Activated gamma-delta T cell treated with Interleukin-2 at 50 U/mL for 16 hours (primary cell): ENCODE measurements at regions not wholly inside any gene's neighbourhood (a gene's known extent, or its start where the extent isn't known, plus 50 kb on each side); places are given as distances from the start of the nearest gene placed in this dataset.

ENCODE experiments used
- DNase-seq: peaks from one replicate; pipeline ENCODE4 v3.0.0-alpha.2; 2020

DNA sequence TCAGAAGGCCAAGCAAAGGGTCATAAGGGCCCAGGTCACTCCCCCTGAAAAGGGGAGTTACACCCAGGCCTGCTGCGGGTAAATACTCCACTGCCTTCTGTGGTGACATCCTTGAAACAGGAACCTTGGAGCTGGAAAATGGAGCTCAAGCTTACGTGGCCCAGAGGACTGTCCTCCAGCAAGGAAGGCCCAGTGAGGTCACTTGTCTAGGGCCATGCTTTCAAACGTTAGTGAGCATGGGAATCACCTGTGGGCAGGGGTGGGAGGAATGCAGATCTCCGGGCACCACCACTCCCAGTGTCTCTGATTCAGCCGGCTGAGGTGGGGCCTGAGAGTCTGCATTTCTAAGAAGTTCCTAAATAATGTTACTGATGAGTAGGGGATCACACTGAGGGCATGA is 140.5 kb upstream of the CCND2 start:
- DNase-seq: no peak

DNA sequence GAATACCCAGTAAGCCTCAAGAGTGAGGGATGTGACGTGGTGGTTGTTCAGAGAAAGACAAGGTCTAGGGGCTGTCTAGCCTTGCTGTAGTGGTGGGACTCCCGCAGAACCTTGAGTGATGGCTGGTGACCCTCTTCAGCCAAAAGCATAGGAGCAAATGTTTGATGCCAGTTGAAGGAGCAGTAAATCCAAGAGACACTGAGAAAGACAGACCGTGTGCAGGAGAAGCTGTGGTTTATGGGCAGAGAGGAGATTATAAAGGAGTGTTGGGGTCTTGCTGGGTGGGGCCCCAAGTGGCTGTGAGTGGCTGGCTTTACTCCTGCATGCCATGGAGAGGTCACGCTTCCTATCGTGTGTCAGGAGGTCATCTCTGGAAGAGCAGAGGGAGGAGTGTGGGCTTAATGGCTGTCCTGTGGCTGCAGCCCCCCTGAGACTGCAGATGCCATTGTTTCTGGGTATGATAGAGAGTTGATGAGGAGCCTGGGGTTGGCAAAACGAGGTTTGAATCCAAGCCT is 152.0 kb upstream of the CCND2 start:
- DNase-seq: no peak

DNA sequence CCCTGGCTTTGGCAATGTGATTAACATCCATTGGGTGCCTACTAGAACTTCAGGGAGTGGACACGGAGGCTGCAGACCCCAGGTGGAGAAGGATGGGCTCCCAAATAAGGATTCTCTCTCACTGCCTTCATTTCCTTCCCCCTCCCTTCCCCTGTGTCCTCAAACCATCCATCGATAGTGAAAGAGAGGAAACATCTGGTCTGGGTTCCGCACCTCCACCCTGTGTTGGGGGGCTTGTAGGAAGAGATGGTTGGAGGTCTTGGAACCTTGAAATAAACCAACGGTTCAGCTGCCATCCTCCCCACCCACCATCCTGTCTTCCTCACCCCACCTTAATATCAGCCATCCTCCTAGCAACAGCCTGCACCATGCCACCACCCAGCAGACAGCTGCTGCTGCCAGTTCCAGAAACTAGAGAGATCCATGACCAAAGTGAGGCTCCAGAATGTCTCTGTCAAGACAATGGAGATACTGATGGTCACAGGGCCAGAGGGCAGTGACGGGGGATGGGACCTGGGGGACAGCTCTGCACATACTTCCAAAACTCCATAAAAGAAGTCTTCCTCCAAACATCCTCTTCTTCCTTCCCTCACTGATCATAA is 153.1 kb upstream of the CCND2 start:
- no peak for DNase-seq

DNA sequence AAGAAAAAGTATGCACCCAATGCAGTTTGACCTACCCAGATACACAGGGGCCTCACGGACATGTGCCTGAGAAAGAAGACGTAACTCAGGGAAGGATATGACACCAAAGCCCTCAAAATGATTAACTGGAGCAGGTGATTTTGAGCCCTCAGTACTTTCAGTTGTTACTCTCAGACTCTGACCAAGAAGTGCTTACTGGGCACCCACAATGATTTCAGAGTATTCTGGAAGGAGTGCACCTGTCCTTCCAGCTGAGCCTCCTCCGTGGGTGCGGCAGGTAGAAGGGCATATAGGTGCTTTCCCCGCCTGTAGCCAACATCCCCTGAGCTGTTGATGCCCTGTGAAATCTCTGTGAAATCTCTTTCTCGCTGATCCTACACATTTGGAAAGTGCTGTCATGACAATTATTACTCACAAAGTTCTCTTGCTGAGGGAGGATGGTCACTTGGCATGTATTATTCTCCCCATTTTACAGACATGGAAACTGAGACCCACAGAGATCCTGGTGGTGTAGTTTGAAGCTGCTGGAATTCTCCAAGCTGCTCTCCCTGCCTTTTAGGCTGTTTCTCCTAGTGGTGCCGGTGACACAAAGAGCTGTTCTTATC is 154.3 kb upstream of the CCND2 start:
- DNase-seq: no peak

DNA sequence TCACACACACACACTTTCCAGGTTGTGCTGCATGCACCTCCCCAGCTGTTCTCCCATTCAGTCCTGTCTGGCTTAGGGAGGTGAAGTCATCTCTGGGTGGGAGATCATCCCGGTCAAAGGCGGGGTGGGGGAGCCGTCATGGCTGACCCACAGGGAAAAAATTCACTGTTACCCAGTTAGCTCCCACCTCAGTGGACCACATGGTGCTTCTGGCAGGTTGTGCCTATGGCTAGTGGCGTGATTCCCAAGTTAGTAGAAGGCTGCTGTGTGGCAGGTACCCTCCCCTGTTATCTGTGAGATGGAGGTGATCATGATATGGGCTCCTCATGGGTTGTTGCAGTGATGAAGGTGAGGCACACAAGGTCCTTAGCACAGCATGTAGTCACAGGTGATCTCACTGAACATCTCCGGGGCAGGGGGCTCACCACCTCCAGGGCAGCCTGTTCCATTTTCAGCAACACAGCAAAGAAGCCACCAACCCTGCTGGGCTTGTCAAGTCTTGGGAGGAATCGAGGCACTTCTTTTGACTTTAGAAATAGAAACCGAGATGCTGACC is 154.9 kb upstream of the CCND2 start:
- DNase-seq: no peak

DNA sequence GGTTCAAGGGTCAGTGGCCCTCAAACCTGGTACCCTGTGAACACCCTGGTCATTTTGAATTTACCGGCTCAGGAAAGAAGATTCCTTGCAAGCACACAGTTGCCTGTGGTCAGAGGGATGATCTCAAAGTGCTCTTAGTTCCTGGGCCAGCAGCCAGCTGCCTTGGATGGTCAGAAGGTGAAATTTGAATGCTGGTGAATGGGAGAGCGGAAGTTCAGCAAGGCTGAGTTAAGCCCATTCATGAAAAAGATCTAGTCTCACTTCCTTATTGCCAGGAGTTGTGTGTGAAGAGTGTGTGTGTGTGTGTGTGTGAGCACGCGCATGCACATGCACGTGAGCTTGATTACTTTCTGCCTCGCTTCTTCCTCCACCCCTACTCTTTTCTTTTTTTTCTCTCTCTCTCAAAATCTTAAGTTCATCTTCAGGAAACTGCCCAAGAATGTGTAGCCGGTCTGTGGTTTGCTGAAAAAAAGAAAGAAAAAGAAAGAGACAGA is 155.5 kb upstream of the CCND2 start:
- DNase-seq: no peak

DNA sequence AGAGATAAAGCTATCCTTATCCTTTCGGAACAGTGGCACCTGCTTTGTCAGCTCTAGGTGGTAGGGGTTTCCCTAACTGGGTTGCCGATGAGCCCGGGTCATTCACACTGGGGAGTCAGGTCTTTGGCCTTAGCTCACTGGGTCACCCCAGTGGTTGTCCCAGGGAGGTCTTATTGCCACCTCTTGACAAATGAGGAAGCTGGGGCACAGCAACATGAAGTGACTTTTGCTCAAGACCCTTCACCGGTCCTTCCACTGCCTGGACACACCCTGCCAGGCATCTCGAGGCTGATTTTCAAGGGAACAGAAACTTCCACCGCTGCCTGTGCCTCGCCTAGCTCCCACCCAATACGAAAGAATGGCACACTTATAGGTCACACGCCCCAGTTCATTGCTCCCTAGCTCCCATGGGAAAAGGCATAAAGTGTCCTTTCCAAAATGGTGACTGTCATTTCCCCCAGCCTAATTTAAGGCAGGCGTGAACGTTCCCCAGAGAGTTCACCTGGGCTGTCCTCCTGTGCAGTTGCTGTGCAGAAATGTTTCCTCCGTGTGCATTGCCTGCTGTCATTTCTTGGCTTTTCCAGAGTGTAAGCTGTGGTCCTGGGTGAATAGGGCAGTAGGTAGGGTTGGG is 156.1 kb upstream of the CCND2 start:
- DNase-seq: no peak

DNA sequence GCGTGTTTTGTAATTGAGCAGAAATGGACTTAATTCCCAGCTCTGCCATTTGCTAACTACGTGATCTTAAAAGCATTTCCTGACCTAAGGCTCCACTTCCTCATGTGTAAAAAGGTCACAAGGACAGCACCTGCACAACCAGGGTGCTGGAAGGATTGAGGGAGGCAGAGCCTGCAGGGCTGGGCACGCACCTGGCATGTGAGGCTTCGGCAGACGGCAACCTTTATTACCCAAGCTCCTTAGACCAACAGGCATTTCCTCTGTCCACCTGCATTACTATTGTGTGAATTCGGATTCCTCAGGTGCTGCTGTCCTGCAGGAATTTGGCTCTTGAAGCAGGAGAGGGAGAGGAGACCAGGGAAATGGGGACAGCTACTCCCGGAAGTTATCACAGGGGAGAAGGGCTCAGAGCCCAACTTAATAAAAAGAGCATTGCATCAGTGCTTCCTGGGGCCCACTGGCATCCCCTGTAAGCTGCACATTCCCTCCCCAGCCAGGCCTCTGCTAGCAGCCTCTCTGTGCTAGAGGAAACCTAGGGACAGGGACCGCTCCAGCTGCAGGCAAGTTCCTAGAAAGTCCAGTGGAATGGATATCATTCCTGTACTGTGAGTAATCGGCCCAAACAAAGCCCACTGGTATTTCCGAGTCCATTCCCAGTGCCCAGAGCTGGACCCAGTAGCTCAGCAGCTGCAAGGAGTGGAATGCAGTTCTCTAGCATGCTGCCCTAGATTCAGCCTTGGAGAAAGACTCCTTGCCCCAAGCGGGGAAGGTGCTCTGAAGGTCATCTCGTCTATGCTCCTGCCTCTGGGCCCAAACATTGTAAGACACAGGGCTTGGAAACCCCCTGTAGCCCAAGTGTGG is 157.1 kb upstream of the CCND2 start:
- DNase-seq: no peak

DNA sequence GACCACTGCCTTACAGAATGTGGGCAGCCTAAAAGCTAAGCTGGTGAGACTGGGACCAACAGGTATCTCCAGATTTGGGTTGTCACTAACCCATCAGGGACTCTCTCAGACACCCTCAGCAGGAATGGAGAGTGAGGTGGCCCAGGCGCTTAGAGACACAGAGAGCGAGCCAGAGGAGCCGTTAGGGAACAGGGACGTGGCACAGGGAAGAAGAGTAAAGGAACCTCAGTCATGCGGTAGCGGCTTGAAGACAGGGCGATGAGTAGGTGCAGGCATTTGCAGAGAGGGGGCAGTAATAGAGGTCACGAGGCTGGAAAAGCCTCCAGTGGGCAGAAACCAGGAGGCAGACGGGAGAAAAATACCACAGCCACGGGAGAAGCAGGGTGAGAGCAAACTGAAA is 158.0 kb upstream of the CCND2 start:
- DNase-seq: no peak

DNA sequence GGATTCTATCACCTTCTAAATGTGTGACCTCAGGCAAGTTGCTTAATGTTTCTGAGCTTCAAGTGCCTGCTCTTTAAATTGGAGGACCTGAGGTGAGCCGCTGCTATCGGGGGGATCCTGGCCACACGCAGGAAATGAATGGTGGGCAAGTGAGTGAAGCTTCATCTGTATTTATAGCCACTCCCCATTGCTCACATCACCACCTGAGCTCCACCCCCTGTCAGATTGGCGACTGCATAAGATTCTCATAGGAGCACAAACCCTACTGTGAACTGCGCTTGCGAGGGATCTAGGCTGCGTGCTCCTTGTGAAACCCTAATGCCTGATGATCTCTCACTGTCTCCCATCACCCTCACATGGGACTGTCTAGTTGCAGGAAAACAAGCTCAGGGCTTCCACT is 158.6 kb upstream of the CCND2 start:
- no peak for DNase-seq

DNA sequence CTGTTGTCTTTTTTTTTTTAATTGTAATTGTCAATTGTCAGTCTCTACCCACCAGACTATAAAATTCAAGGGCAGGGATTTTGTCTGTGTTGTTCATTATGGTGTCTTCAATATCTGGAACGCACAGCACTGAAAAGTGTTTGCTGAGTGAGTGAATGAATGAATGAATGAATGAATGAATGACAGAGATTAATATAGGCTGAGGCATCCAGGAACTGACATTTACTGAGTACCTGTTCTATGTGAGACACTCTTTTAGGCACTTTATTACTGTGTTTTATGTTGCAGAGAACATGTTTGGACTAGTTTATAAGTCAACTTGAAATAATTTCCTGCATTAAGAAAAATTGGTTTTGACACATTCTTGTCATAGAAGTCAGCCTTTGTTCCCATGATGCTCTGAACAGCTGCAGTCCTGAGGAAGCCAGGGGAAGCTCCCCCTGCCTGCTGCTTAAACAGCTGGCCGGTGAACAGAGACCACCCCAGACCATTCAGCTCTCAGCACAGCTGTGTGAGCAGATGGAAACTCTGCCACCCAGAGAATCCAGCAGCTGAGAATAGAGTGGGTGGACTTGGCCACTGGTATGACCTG is 160.7 kb upstream of the CCND2 start:
- no peak for DNase-seq

DNA sequence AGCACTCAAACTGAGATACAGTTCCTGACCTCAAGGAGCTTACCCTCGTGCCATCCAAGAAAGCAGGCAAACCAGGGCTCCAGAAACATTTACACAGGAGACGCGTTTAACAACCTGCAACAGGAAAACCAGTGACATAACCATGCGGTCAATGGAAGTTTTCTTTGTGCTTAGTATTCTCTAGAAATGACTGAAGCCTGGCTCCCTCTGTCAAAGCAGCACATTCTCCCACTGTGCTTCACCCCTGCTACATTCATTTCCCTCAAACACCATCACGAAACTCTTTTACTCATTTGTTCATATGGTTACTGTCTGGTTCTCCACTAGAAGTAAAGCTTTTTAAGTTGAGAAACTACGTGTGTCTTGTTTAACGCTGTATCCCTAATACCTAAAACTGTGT is 161.3 kb upstream of the CCND2 start:
- DNase-seq: no peak

DNA sequence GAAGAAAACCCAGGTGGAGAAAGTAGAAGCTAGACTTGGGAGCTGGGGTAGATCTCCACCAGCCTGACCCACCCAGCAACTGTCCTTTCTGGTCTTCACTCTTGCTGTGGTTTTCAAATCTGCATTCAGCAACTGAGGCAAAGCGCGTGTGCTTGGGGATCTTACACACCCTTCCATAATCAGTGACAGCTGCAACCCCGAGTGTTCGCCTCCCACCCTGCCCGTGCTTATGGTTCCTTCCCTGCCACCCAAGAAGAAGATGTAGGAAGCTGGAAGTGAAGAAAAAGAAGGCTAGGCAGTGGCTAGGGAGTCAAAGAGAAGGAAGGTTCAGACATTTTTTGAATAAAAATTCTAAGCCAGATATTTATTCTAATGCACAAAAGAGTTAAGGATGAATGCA is 162.6 kb upstream of the CCND2 start:
- DNase-seq: no peak

DNA sequence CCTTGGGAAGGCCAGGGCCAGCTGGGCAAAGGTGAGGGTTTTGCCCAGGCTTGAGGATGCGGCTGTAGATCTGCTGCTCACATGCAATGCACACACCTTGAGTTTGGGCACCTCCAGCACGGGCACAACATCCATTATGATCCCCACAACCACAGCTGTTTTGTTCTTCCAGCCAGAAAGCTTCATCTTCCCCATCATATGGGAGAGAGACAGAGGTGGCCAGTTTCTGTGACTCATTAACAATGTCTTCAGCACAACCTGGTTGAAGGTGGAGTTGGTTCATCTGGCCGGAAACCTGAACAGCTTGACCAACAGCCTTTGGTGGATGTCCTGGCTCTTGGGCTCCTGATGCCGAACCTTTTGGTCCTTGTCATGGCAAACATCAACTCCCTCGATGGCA is 163.7 kb upstream of the CCND2 start:
- DNase-seq: no peak

DNA sequence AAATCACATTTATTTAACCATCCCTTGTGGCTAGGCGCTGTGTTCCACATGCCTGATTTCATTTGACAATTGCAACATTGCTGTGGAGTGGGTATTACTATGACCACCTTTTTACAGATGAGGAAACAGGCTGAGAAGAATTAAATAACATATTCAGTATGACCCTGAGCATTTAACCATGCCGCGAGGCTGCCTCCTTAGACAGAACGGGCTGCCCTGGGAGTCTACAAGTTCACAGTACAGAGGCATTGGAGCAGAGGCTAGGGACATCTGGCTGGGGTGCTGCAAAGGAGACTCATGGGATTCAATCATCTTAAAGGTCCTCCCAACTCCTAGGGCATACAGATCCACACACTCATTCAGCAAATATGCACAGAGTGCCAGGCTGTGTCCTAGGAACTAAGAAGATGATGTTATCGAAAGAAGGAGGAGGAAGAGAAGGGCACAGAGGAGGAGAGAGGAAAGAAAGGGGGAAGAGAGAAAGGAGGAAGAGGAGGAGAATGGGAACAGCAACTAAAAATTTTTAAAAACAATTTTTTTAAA is 164.7 kb upstream of the CCND2 start:
- DNase-seq: no peak

DNA sequence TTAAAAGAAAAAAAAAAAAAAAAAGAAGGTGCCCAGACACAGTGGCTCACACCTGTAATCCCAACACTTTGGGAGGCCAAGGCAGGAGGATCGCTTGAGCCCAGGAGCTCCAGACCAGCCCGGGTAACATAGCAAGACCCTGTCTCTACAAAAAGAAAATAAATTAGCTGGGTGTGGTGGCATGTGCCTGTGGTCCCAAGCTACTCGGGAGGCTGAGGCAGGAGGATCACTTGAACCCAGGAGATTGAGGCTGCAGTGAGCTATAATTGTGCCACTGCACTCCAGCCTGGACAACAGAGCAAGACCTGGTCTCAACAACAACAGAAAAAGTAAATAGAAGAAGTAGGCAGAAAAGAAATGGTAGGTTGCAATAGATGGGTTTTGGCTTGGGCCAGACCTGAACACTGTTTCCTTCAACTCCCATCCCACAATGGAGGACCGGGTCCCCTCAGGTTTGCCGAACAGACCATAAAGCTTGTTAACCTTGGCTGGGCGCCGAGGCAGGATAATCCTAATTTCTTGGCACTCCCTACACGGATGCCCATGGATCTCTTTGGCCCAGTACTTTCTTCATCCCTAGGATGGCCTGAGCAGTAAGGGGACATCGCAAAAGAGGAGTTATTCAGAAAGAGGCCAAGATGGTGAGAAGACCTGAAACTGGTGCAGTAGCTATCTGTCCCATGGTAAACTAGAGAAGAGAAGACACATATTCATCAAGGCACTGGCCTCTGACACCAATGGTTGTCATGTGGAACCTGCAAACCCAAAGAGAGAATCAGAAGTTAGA is 165.5 kb upstream of the CCND2 start:
- DNase-seq: no peak

DNA sequence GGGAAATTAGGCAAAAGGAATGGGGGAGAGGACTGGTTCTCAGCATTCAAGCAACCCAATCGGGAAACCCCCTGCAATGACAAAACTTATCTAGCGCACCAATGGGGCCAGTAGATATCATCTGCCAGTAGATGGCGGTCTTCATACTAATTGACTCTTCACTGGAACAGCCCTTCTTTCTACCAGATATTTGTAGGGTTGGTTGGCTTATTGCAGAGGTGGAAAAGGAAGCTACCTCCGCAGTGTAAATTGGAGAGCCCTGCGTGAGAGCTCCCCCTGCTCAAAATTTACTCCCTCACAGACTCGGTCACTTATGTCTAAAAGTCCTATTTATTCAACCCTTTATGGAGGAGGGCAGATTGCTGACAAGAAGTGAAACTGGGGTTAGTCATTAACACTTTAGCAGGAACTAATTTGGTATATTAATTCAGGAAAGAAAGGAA is 166.1 kb upstream of the CCND2 start:
- DNase-seq: peak; percentile 62

DNA sequence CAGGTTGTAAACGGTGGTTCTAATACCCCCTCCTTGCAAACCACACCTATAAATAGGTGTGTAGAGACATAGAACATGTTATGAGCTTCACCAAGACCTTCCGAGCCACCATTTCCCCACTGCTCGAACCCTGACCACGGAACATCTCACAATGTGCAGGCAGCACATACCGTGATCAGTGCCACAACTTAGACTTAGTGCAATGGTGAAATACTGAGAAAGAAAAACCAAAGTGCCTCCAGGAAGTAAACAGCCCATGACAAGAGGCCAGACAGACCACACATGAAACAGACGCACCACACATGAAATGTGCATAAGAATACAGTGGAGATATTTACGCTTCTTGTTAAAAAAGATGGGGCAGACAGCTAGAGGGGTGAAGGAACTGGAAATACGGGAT is 166.9 kb upstream of the CCND2 start:
- no peak for DNase-seq

DNA sequence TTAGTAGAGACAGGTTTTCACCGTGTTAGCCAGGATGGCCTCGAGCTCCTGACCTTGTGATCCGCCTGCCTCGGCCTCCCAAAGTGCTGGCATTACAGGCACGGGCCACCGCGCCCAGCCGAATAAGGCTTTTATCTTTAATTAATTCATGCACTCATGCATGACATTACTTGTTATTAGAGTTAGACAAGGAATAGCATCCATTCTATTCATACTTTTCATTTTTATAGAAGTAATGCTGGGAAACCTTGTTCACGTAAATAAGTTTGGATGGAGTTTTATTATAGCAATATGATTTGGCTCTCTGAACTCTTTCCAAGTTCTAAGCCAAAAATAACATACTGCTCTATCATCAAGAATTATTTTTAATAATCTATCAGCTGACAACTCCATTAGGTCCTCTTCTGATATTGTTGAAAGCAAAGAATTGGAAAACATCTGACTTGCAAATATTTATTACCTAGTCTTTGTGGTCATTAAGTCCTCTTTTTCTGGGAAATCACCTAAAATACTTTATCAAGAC is 168.8 kb upstream of the CCND2 start:
- no peak for DNase-seq

DNA sequence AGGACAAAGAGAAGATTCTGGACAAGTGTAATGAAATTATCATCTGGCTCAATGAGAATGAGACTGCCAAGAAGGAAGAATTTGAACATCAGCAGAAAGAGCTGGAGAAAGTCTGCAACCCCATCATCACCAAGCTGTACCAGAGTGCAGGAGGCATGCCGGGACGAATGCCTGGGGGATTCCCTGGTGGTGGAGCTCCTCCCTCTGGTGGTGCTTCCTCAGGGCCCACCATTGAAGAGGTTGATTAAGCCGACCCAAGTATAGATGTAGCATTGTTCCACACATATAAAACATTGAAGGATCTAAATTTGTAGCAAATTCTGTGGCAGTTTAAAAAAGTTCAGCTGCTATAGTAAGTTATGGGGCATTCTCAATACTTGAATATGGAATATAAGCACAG is 174.3 kb upstream of the CCND2 start:
- DNase-seq: no peak

DNA sequence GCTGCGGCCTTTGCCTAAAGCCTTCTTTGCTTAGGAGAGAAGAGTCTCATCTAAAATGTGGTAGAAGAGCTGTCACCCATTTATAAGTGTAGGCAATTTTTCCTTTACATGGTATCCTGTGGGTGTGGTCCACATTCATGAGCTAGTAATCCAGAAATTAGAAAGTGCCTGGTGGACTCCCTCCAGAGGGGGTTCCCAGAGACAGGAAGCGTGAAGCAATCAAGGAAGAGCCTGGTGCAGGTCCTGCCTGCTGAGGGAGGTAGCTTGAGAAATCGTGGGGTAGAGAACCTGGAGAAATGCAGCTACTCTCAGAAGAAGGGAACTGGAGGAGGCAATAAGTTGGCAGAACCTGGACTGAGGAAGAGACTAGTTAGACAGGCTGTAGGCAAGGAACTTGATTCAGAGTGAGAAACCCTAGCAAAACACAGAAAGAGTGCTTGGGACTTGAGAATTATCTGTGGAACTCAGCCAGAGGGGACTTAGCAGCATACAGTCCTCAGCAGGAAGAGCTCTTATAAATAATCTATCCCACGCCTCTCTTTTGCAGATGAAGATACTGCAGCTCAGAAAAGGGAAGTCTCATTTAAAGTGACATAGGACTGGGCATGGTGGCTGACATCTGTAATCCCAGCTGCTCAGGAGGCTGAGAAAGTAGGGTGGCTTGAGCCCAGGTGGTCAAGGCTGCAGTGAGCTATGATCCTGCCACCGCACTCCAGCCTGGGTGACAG is 182.4 kb upstream of the CCND2 start:
- no peak for DNase-seq
